ENCODE measurements at regions not wholly inside any gene's neighbourhood (a gene's known extent, or its start where the extent isn't known, plus 50 kb on each side); places are given as distances from the start of the nearest gene placed in this dataset.

DNA sequence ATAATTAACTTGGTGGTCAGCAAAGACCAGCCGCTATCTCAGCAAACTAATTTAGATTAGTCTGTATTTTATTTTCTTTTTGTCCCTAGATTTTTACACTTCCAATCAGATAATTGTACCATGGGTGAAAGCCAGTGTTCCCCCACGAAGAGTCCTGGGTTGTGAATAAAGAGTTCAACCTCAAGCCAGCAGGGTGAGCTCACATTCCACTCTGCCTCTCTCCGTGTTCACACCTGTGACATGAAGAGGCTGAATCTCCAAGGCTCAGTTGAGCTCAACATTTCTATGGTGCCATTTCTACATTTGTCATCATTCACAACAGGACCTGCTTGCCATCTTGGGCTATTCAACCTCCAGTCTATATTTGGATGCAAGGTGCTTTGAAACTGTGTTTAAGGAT lies 771.5 kb downstream of the GALR1 start:
- TF ChIP-seq, protein P1, sequence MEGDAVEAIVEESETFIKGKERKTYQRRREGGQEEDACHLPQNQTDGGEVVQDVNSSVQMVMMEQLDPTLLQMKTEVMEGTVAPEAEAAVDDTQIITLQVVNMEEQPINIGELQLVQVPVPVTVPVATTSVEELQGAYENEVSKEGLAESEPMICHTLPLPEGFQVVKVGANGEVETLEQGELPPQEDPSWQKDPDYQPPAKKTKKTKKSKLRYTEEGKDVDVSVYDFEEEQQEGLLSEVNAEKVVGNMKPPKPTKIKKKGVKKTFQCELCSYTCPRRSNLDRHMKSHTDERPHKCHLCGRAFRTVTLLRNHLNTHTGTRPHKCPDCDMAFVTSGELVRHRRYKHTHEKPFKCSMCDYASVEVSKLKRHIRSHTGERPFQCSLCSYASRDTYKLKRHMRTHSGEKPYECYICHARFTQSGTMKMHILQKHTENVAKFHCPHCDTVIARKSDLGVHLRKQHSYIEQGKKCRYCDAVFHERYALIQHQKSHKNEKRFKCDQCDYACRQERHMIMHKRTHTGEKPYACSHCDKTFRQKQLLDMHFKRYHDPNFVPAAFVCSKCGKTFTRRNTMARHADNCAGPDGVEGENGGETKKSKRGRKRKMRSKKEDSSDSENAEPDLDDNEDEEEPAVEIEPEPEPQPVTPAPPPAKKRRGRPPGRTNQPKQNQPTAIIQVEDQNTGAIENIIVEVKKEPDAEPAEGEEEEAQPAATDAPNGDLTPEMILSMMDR (IDR thresholded peaks at IDR 0.05; ENCODE audit: poor library complexity, severe bottlenecking), result no peak
- TF ChIP-seq, protein P2, sequence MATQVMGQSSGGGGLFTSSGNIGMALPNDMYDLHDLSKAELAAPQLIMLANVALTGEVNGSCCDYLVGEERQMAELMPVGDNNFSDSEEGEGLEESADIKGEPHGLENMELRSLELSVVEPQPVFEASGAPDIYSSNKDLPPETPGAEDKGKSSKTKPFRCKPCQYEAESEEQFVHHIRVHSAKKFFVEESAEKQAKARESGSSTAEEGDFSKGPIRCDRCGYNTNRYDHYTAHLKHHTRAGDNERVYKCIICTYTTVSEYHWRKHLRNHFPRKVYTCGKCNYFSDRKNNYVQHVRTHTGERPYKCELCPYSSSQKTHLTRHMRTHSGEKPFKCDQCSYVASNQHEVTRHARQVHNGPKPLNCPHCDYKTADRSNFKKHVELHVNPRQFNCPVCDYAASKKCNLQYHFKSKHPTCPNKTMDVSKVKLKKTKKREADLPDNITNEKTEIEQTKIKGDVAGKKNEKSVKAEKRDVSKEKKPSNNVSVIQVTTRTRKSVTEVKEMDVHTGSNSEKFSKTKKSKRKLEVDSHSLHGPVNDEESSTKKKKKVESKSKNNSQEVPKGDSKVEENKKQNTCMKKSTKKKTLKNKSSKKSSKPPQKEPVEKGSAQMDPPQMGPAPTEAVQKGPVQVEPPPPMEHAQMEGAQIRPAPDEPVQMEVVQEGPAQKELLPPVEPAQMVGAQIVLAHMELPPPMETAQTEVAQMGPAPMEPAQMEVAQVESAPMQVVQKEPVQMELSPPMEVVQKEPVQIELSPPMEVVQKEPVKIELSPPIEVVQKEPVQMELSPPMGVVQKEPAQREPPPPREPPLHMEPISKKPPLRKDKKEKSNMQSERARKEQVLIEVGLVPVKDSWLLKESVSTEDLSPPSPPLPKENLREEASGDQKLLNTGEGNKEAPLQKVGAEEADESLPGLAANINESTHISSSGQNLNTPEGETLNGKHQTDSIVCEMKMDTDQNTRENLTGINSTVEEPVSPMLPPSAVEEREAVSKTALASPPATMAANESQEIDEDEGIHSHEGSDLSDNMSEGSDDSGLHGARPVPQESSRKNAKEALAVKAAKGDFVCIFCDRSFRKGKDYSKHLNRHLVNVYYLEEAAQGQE (IDR thresholded peaks at IDR 0.05; ENCODE audit: borderline replicate concordance), result no peak
- TF ChIP-seq EP300 (conservative IDR thresholded peaks at IDR 0.05; ENCODE audit: poor library complexity, severe bottlenecking) (no peak), EZH2 (IDR thresholded peaks at IDR 0.05; ENCODE audit: borderline replicate concordance, insufficient read depth, low read length, poor library complexity, severe bottlenecking) (no peak), POLR2AphosphoS5 (IDR thresholded peaks at IDR 0.05) (no peak), SMC3 (conservative IDR thresholded peaks at IDR 0.05; ENCODE audit: poor library complexity) (no peak), MXI1 (conservative IDR thresholded peaks at IDR 0.05; ENCODE audit: poor library complexity, severe bottlenecking) (no peak), RAD21 (conservative IDR thresholded peaks at IDR 0.05) (no peak)
